ENCODE measurements at regions not wholly inside any gene's neighbourhood (a gene's known extent, or its start where the extent isn't known, plus 50 kb on each side); places are given as distances from the start of the nearest gene placed in this dataset.

DNA sequence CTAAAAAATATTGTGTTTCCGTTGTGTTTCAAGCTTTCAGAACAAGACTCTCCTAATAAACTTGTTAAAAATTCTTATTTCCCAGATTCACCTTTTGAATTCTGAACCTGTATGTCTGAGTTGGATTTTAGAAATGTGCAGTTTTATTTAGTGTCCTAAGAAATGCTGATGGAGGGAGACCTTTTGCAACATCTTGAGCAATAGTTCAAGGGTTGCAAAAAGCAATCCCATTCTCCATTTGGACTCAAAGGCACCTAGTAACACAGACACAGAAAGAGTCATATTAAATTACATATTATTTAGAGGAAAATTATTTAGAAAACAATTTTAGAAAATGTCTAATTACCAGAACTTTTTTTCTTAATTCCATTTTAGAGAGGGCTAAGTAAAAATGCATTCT, 448.5 kb downstream of the FRK start:
- Mint-ChIP-seq H3K4me1 (no peaks in the 10 kb centered on the region), H3K36me3 (no peaks in the 10 kb centered on the region), H3K27me3 (ENCODE audit: low read depth in 3 of 3) (no peaks in the 10 kb centered on the region), H3K4me3 (no peak overlapping the region), H3K9me3 (peaks cover 0 to 2% (median 0%) of the 10 kb centered on the region in 7 donors), H3K27ac (no peak overlapping the region)
- TF ChIP-seq CTCF (IDR thresholded peaks at IDR 0.05): no peak
- H3K27ac ChIP-seq (ENCODE audit: low read depth in 1 of 2, low read length in 2 of 2): no peak overlapping the region
- WGBS (ENCODE audit: insufficient coverage): no CpG with 5 or more reads among the region's 1 CpG
- no peaks in the 10 kb centered on the region for H3K36me3 ChIP-seq (replicated peaks in 1 of 2; ENCODE audit: control insufficient read depth in 1 of 2, insufficient read depth in 2 of 2, low read length in 2 of 2)
- H3K4me2 ChIP-seq (replicated peaks; ENCODE audit: extremely low read depth, low read length, poor library complexity, severe bottlenecking): no peak overlapping the region
- no peaks in the 10 kb centered on the region for H3K4me1 ChIP-seq (ENCODE audit: control insufficient read depth in 1 of 2, insufficient read depth in 2 of 2, low read length in 2 of 2)
- intact Hi-C loops (cut with micrococcal nuclease): no loop called here
- H3K4me3 ChIP-seq (replicated peaks in 1 of 3; ENCODE audit: low read depth in 2 of 3, low read length in 3 of 3): no peak overlapping the region
- no peaks in the 10 kb centered on the region for H3K9me3 ChIP-seq (replicated peaks in 1 of 2; ENCODE audit: control insufficient read depth in 1 of 2, insufficient read depth in 1 of 2, low read length in 2 of 2)
- H3K27me3 ChIP-seq (ENCODE audit: control insufficient read depth in 2 of 2, insufficient read depth in 2 of 2, low read length in 2 of 2): no peaks in the 10 kb centered on the region
- no peaks in the 10 kb centered on the region for H4K20me1 ChIP-seq (ENCODE audit: insufficient read depth, low read length)
- no peaks in the 10 kb centered on the region for H3K79me2 ChIP-seq (ENCODE audit: insufficient read depth, low read length)
- DNase-seq: no peak
- no peak overlapping the region for H2AFZ ChIP-seq (ENCODE audit: insufficient read depth, low read depth, low read length, poor library complexity, severe bottlenecking)
- no peak overlapping the region for H3K9ac ChIP-seq (ENCODE audit: insufficient read depth, low read length, poor library complexity, severe bottlenecking)

DNA sequence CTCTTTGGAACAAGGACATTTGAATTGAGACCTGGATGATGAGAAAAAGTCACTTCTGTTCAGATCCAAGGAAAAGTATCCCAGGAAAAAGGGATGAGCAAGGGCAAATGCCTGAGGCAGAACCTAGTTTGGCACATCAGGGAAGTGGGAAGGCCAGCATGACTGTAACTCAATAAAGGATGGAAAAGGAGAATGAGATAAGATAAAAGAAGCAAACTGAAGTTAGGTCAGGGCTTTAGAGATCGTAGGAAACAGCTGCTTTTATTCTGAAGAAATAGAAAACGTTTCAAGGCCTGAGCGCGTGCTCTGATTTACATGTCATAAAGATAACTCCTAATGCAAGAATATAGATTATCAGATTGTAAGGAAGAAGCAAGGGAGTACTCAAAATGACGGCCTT, 450.0 kb downstream of the FRK start:
- no peak for DNase-seq
- H3K79me2 ChIP-seq (ENCODE audit: insufficient read depth, low read length): no peaks in the 10 kb centered on the region
- no peak overlapping the region for H3K4me2 ChIP-seq (replicated peaks; ENCODE audit: extremely low read depth, low read length, poor library complexity, severe bottlenecking)
- H3K27me3 ChIP-seq (ENCODE audit: control insufficient read depth in 2 of 2, insufficient read depth in 2 of 2, low read length in 2 of 2): no peaks in the 10 kb centered on the region
- H3K4me3 ChIP-seq (replicated peaks in 1 of 3; ENCODE audit: low read depth in 2 of 3, low read length in 3 of 3): no peak overlapping the region
- no peaks in the 10 kb centered on the region for H3K27me3 Mint-ChIP-seq (ENCODE audit: low read depth in 3 of 3)
- H4K20me1 ChIP-seq (ENCODE audit: insufficient read depth, low read length): no peaks in the 10 kb centered on the region
- H3K4me3 Mint-ChIP-seq: no peak overlapping the region
- no peak overlapping the region for H3K27ac Mint-ChIP-seq
- WGBS (ENCODE audit: insufficient coverage): no CpG with 5 or more reads among the region's 5 CpGs
- H3K4me1 ChIP-seq (ENCODE audit: control insufficient read depth in 1 of 2, insufficient read depth in 2 of 2, low read length in 2 of 2): no peaks in the 10 kb centered on the region
- H3K9me3 ChIP-seq (replicated peaks in 1 of 2; ENCODE audit: control insufficient read depth in 1 of 2, insufficient read depth in 1 of 2, low read length in 2 of 2): no peaks in the 10 kb centered on the region
- no peaks in the 10 kb centered on the region for H3K36me3 Mint-ChIP-seq
- H3K4me1 Mint-ChIP-seq: no peaks in the 10 kb centered on the region
- no peak overlapping the region for H3K27ac ChIP-seq (ENCODE audit: low read depth in 1 of 2, low read length in 2 of 2)
- peaks cover 0 to 2% (median 0%) of the 10 kb centered on the region in 7 donors for H3K9me3 Mint-ChIP-seq
- intact Hi-C loops (cut with micrococcal nuclease): no loop called here
- no peaks in the 10 kb centered on the region for H3K36me3 ChIP-seq (replicated peaks in 1 of 2; ENCODE audit: control insufficient read depth in 1 of 2, insufficient read depth in 2 of 2, low read length in 2 of 2)
- H2AFZ ChIP-seq (ENCODE audit: insufficient read depth, low read depth, low read length, poor library complexity, severe bottlenecking): no peak overlapping the region
- H3K9ac ChIP-seq (ENCODE audit: insufficient read depth, low read length, poor library complexity, severe bottlenecking): no peak overlapping the region
- no peak for TF ChIP-seq CTCF (IDR thresholded peaks at IDR 0.05)
